ENCODE measurements at regions not wholly inside any gene's neighbourhood (a gene's known extent, or its start where the extent isn't known, plus 50 kb on each side); places are given as distances from the start of the nearest gene placed in this dataset.
"Not testable (repeated sequence)": the region's sequence is repeated elsewhere in the genome, so short reads cannot be mapped to it uniquely, and the experiment has no call there.

DNA sequence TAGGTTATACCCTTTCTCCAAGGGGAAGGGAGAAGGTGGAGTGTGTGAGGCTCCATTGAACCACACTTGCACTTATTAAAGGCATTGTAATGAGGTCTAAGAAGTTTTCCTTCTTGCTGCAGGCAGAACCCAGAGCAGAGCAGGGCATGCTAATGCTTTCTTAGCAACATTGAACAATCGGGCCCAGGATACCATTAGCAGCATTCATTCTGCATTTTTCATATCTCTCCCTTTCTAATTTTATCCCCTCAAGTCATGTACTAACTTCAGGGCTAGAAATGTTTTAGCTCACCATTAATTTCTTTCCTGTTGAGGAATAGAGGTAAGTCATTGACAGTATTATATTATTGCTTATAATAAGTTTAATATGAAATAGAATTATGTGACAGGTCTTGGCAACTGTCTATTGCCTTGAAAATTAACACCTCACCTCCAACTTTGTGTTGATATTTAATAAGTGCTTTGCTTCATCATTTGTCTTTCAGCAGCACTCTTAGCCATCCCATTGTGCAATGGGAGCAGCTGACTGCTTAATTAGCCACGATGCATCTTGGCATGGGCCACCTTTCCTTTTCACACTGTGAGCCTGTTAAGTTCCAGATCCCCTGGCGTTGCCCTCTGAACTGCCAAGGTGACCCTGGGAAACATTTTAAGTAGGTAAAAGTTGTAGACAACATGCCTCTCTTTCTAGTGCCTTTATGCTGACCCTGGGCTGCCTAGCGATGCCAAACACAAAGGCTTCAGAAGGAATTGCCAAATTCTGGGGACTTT lies 300.8 kb upstream of the MEX3C start:
- H3K4me1 ChIP-seq = no peaks in the 10 kb centered on the region
- H3K27me3 ChIP-seq = no peaks in the 10 kb centered on the region
- H3K27ac ChIP-seq = no peak overlapping the region
- no peaks in the 10 kb centered on the region for H3K9me3 ChIP-seq
- H3K36me3 ChIP-seq = no peaks in the 10 kb centered on the region
- TF ChIP-seq, protein P1, sequence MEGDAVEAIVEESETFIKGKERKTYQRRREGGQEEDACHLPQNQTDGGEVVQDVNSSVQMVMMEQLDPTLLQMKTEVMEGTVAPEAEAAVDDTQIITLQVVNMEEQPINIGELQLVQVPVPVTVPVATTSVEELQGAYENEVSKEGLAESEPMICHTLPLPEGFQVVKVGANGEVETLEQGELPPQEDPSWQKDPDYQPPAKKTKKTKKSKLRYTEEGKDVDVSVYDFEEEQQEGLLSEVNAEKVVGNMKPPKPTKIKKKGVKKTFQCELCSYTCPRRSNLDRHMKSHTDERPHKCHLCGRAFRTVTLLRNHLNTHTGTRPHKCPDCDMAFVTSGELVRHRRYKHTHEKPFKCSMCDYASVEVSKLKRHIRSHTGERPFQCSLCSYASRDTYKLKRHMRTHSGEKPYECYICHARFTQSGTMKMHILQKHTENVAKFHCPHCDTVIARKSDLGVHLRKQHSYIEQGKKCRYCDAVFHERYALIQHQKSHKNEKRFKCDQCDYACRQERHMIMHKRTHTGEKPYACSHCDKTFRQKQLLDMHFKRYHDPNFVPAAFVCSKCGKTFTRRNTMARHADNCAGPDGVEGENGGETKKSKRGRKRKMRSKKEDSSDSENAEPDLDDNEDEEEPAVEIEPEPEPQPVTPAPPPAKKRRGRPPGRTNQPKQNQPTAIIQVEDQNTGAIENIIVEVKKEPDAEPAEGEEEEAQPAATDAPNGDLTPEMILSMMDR (IDR thresholded peaks at IDR 0.05) = no peak
- H3K4me3 ChIP-seq = no peak overlapping the region
- DNase-seq (ENCODE audit: low spot score in 2 of 2) = no peak
- intact Hi-C loops (cut with DNase I) = no loop called here

DNA sequence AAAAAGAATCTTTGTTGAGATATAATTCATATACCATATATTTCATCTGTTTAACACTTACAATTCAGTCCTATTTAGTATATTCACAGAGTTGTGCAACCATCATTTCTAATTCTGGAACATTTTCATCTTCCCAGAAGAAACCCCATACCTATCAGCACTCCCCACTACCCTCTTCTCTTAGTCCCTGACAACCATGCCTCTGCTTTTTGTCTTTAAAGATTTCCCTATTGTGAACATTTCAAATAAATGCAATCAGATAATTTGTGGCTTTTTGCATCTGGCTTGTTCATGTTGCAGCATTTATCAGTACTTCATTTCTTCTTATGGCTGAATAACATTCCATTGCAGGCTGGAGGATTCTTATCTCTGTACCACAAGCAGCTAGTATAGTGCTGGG lies 305.9 kb upstream of the MEX3C start:
- H3K27me3 ChIP-seq = no peaks in the 10 kb centered on the region
- peaks cover 0 to 4% of the 10 kb centered on the region in 2 donors for H3K9me3 ChIP-seq
- intact Hi-C loops (cut with DNase I) = no loop called here
- no peak overlapping the region for H3K27ac ChIP-seq
- TF ChIP-seq, protein P1 (IDR thresholded peaks at IDR 0.05) = no peak
- no peak overlapping the region for H3K4me3 ChIP-seq
- H3K4me1 ChIP-seq = no peaks in the 10 kb centered on the region
- no peaks in the 10 kb centered on the region for H3K36me3 ChIP-seq
- no peak for DNase-seq (ENCODE audit: low spot score in 2 of 2)

DNA sequence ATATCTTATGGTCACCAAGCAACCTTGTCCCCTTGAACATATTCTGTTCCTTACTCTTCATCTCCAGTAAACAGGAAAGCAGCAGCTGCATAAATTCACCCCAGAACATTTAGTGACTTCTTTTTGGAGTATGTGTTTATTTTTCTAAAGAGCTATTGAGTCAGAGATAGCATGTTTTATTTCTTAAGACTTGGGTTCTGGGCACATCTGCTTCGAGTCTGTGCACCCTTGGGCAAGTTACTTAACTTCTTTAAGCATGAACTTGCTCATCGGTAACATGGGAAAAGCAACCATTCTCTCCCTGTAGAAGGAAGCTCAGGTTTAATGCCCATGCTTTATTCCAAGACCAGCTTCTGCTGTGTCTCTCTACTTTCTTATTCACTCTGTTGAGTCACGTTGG lies 309.3 kb upstream of the MEX3C start:
- intact Hi-C loops (cut with DNase I) = no loop called here

DNA sequence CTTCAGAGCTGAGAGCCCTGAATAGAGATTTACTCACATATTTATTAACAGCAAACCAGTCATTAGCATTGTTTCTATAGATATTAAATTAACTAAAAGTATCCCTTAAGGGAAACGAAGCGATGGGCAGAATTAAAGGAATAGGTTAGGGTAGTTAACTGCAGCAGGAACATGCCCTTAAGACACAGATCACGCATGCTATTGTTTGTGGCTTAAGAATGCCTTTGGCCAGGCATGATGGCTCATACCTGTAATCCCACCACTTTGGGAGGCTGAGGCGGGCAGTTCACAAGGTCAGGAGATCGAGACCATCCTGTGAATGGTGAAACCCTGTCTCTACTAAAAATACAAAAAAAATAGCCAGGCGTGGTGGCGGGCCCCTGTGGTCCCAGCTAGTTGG lies 310.9 kb upstream of the MEX3C start:
- intact Hi-C loops (cut with DNase I); H3K27ac ChIP-seq; DNase-seq (ENCODE audit: low spot score in 2 of 2); H3K36me3 ChIP-seq; H3K4me3 ChIP-seq; H3K4me1 ChIP-seq; H3K27me3 ChIP-seq: not testable (repeated sequence)
- H3K9me3 ChIP-seq = peaks cover 0 to 14% of the 10 kb centered on the region in 2 donors

More for the DNA sequence above, 309.3 kb upstream of the MEX3C start:
- DNase-seq (ENCODE audit: low spot score in 2 of 2) = no peak
- Histone ChIP-seq H3K9me3 (peaks cover 0 to 14% of the 10 kb centered on the region in 2 donors), H3K4me1 (no peaks in the 10 kb centered on the region), H3K27ac (no peak overlapping the region), H3K36me3 (no peaks in the 10 kb centered on the region), H3K4me3 (no peak overlapping the region), H3K27me3 (no peaks in the 10 kb centered on the region)
- TF ChIP-seq, protein P1 (IDR thresholded peaks at IDR 0.05) = no peak

DNA sequence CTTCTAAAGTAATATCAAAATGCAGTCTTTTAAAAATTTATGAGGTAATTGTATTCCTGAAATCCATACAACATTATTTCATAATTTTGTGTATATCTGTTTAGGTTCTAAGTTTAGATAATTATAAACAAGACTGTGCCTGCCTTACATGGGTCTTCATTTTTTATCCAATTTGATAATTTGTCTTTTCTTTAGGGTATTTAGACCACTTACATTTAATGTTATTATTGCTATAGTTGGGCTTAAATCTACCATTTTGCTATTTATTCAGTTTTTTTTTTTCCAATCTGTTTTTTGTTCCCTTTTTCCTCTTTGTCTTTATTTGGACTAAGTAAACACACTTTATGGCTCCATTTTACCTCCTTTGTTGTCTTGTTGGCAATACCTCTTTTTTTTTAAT lies 312.5 kb upstream of the MEX3C start:
- TF ChIP-seq, protein P1 (IDR thresholded peaks at IDR 0.05) = no peak
- Histone ChIP-seq H3K27ac (no peak overlapping the region), H3K4me1 (no peaks in the 10 kb centered on the region), H3K36me3 (no peaks in the 10 kb centered on the region), H3K4me3 (no peak overlapping the region), H3K27me3 (no peaks in the 10 kb centered on the region), H3K9me3 (peaks cover 0 to 14% of the 10 kb centered on the region in 2 donors)
- intact Hi-C loops (cut with DNase I) = no loop called here
- DNase-seq (ENCODE audit: low spot score in 2 of 2) = no peak

DNA sequence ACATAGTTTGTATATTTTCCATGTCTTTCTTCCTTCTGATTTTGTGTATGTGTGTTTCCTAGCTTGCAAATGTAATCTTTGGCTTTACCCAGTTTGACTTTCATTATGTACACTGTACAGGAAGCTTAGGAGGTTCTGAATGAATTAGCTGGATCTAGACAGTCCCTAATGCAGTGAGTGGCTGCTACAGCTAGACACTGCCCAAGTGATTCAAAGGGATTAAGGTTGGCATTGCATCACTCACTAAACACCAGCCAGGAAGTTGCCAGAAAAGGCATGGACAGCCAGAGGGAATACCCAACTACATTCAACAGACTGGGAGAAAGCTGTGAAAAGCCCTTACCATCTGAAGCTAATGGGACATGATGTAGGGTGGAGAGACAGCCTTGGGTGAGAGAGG lies 316.0 kb upstream of the MEX3C start:
- intact Hi-C loops (cut with DNase I) = no loop called here

More for the DNA sequence above, 316.0 kb upstream of the MEX3C start:
- Histone ChIP-seq H3K4me3 (no peak overlapping the region), H3K36me3 (no peaks in the 10 kb centered on the region), H3K27me3 (no peaks in the 10 kb centered on the region), H3K9me3 (peaks cover 0 to 10% of the 10 kb centered on the region in 2 donors), H3K4me1 (no peaks in the 10 kb centered on the region), H3K27ac (no peak overlapping the region)
- TF ChIP-seq, protein P1 (IDR thresholded peaks at IDR 0.05) = no peak
- DNase-seq (ENCODE audit: low spot score in 2 of 2) = no peak

Data from ascending aorta (tissue), 2 donors.